GM12873 (cell line): ENCODE measurements at regions not wholly inside any gene's neighbourhood (a gene's known extent, or its start where the extent isn't known, plus 50 kb on each side); places are given as distances from the start of the nearest gene placed in this dataset.

ENCODE experiments used
- CTCF ChIP-seq: IDR thresholded peaks from 2 replicates; pipeline ENCODE4 v1.5.1; 2012; ENCODE audit warnings: low read depth, mild to moderate bottlenecking, moderate library complexity, low read length, control low read depth; ENCODE audit not compliant: insufficient read depth; ENCODE audit errors: missing control alignments

GRCh38 chr20:4581838-4582237 is 104.4 kb upstream of the PRNP start:
- TF ChIP-seq CTCF: no peak

- TF ChIP-seq CTCF: no peak
These were observed 107.9 kb upstream of the PRNP start for GRCh38 chr20:4578375-4578774.

DNA sequence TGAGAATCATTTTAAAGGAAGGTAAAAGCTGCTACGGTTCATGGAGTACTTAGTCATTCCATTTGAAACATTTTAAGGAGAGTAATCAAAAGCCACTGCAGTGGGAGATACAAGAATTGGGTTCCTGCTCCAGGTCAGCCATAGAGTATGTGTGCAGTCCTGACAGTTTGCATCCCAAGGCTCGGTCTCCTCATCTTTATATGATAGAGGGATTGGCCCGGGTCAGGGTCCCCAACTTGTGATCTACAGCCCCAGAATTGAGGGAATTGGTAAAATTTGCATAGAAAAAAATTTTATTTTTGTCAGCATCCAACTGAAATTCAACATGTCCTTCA is 111.9 kb upstream of the PRNP start:
- TF ChIP-seq CTCF: no peak

DNA sequence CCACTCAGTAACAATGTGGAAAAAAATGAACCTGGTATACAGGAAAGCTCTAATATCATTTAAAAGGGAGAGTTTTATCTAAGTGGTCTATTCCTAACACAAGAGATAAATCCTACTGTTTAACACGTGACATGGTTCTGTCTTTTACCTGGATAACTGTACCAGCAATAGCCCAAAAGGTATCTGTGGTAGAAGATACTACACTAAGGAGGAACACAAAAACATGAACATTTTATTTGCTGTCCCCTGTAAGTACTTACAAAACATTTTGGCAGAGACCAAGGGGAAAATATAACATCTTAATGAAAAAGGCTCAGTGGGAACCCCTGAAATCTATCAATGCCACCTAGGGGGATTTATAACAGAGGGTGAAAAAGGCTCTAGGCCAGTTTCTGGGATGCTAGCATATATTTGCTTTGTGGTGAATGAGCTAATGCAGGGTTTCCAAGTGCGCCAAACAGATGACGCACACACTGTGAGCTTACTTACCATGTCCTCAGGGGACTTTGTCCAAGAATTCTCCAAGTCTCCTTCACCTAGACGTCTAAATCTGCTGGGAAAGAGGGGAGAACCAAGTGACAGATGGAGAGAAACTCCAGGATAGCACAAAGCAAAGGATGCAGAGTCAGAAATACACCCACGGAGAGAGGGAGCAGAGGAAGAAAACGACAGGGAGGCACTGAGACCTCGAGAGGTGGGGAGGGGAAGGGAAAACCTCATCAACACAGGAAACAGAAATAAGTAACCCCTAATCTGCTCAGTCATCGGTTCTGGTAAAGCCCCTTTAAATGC is 112.5 kb upstream of the PRNP start:
- TF ChIP-seq CTCF: no peak

- no peak for TF ChIP-seq CTCF
These were observed 114.3 kb upstream of the PRNP start for GRCh38 chr20:4571759-4572531.

GRCh38 chr20:4569865-4570264 is 116.4 kb upstream of the PRNP start:
- no peak for TF ChIP-seq CTCF

DNA sequence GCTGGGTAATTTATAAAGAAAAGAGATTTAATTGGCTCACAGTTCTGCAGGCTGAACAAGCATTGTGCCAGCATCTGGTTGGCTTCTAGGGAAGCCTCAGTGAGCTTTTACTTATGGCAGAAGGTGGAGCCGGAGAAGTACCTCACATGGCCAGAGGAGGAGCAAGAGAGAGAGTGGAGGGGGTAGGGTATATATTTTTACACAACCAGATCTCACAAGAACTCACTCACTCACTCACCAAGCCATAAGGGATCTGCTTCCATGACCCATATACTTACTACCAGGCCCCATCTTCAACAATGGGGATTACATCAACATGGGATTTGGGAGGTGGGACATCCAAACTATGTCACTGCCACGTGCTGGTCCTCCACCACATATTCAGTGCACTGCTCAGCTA is 117.2 kb upstream of the PRNP start:
- TF ChIP-seq CTCF: peak; percentile 47
